Stomach (tissue), 8 donors: ENCODE measurements at regions not wholly inside any gene's neighbourhood (a gene's known extent, or its start where the extent isn't known, plus 50 kb on each side); places are given as distances from the start of the nearest gene placed in this dataset.
"Not testable (repeated sequence)": the region's sequence is repeated elsewhere in the genome, so short reads cannot be mapped to it uniquely, and the experiment has no call there.

ENCODE experiments used
- DNase-seq, 2 donors: peaks; one replicate each; pipeline versions ENCODE4 v3.0.0 to v3.0.0-alpha.2; 2013 to 2019
- H3K27ac ChIP-seq, 5 donors: fragments of 200-600 bp in 4 of 5; sonication (generic) in 4 of 5; one replicate each; pipeline ENCODE4 v1.5.1; 2013 to 2019; ENCODE audit warnings: mild to moderate bottlenecking in 1 of 5, moderate library complexity in 1 of 5
- H3K27me3 ChIP-seq, 3 donors: fragments of 200-600 bp; sonication (generic); one replicate each; pipeline ENCODE4 v1.5.1; 2017 to 2019; ENCODE audit warnings: mixed run types in 1 of 3
- H3K36me3 ChIP-seq, 4 donors: fragments of 200-600 bp; sonication (generic); 1 replicate in 3 of 4; 2 replicates in 1 of 4; pipeline ENCODE4 v1.5.1; 2016 to 2019
- H3K4me1 ChIP-seq, 4 donors: fragments of 200-600 bp; sonication (generic); one replicate each; pipeline ENCODE4 v1.5.1; 2016 to 2019
- H3K4me3 ChIP-seq, 4 donors: fragments of 200-600 bp; sonication (generic) in 3 of 4; one replicate each; pipeline ENCODE4 v1.5.1; 2016 to 2019; ENCODE audit warnings: mild to moderate bottlenecking in 1 of 4
- H3K9me3 ChIP-seq, 4 donors: fragments of 200-600 bp; sonication (generic); one replicate each; pipeline ENCODE4 v1.5.1; 2016 to 2019
- EP300 ChIP-seq: sonication (generic); formaldehyde crosslinking; IDR thresholded peaks from one replicate; pipeline ENCODE4 v1.6.1; 2017; ENCODE audit warnings: antibody characterized with exemption
- POLR2A ChIP-seq, 4 donors: fragments of 450-650 bp; IDR thresholded peaks; one replicate each; pipeline ENCODE4 v1.6.1; 2016; ENCODE audit warnings: antibody characterized with exemption in 4 of 4, control low read depth in 2 of 4, mild to moderate bottlenecking in 1 of 4, moderate library complexity in 1 of 4
- POLR2AphosphoS5 ChIP-seq, 3 donors: sonication (generic); formaldehyde crosslinking; IDR thresholded peaks; one replicate each; pipeline ENCODE4 v1.6.1; 2016; ENCODE audit warnings: antibody characterized with exemption in 3 of 3
- WGBS, 5 donors: extraction: QIAGEN DNeasy Blood & Tissue Kit in 3 of 5; methylation state at CpG; one replicate each; pipeline versions ENCODE4 v1.1.5 to v1.1.7; 2013 to 2018; 5-methylcytosine and 5-hydroxymethylcytosine counted together
- intact Hi-C: fragments of 100-400 bp; cut with DNase I; formaldehyde crosslinking; loops from one replicate; pipeline ENCODE4 v1.15.1; 2023; ENCODE audit warnings: low total_unique reads
- TF ChIP-seq, protein P1 (sequence below), 7 experiments: fragments of 450-650 bp in 4 of 7; fragments of 200-600 bp in 3 of 7; sonication (generic) in 3 of 7; IDR thresholded peaks; one replicate each; pipeline ENCODE4 v1.5.1; 2016 to 2019; ENCODE audit warnings: antibody characterized with exemption in 7 of 7, control low read depth in 2 of 7, mild to moderate bottlenecking in 1 of 7
- donor health status: healthy with polysubstance abuse.
- donor health status: Bipolar disorder and iron deficiency.
- donor health status: healthy.

DNA sequence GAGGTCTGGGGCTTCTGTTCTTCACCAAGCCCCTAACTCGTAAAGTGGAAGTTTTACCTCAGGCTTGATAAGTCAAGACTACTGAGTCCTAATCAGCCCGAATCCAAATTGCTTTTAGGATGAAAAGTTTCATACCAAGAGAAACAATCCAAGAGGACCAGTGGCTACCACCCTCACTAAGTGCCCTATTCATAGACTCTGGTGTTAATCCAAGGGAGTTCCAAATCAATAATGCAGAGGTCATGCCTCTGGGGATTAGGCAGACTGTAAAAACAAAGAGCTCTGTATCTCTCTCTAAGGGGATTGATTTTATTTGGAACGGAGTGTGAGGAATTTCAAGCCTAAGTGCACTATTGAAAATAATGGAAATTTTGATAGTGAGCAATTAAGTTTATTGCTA lies 76.3 kb upstream of the LMNTD1 start:
- Histone ChIP-seq H3K36me3 (no peaks in the 10 kb centered on the region), H3K27me3 (no peaks in the 10 kb centered on the region), H3K4me1 (no peaks in the 10 kb centered on the region), H3K4me3 (no peak overlapping the region), H3K9me3 (no peaks in the 10 kb centered on the region), H3K27ac (no peak overlapping the region)
- no peak for DNase-seq
- 64 to 76% (median 70%) methylated on average over 3 of the region's 3 CpGs for WGBS, 5 donors
- TF ChIP-seq POLR2AphosphoS5 (IDR thresholded peaks at IDR 0.05), result no peak
- no peak for TF ChIP-seq EP300
- no peak for TF ChIP-seq POLR2A (IDR thresholded peaks at IDR 0.05)
- TF ChIP-seq, protein P1, sequence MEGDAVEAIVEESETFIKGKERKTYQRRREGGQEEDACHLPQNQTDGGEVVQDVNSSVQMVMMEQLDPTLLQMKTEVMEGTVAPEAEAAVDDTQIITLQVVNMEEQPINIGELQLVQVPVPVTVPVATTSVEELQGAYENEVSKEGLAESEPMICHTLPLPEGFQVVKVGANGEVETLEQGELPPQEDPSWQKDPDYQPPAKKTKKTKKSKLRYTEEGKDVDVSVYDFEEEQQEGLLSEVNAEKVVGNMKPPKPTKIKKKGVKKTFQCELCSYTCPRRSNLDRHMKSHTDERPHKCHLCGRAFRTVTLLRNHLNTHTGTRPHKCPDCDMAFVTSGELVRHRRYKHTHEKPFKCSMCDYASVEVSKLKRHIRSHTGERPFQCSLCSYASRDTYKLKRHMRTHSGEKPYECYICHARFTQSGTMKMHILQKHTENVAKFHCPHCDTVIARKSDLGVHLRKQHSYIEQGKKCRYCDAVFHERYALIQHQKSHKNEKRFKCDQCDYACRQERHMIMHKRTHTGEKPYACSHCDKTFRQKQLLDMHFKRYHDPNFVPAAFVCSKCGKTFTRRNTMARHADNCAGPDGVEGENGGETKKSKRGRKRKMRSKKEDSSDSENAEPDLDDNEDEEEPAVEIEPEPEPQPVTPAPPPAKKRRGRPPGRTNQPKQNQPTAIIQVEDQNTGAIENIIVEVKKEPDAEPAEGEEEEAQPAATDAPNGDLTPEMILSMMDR (IDR thresholded peaks at IDR 0.05), result no peak
- intact Hi-C loops, result no loop called here

DNA sequence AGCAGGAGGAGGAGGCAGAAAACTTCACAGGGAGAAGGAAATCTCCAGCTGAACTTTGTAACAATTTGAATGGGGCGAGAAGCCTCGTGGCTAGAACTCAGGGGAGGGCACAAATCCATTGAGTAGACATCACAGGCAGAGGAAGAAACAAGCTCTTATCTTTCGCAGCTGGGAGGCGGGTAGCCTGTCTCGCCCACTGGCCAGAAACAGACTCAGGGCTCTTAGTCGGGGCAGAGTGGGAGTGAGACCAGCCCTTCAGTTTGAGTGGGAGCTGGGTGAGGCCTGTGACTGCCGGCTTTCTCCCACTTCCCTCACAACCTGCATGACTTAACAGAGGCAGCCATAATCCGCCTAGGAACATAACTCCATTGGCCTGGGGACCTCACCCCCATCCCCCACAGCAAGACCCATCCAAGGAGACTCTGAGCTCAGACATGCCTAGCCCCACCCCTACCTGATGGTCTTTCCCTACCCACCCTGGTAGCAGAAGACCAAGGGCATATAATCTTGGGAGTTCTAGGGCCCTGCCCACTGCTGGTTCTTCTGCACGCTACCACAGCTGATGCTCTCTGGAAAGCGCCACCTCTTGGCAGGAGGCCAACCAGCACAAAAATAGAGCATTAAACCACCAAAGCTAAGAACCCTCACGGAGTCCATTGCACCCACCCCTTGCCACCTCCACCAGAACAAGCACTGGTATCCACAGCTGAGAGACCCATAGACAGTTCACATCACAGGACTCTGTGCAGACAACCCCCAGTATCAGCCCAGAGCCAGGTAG lies 77.8 kb upstream of the LMNTD1 start:
- H3K9me3 ChIP-seq, H3K27me3 ChIP-seq, H3K4me3 ChIP-seq, H3K36me3 ChIP-seq, intact Hi-C loops, DNase-seq, H3K27ac ChIP-seq, H3K4me1 ChIP-seq: not testable (repeated sequence)
- WGBS, 5 donors, result 67 to 78% (median 72%) methylated on average over 11 of the region's 11 CpGs

DNA sequence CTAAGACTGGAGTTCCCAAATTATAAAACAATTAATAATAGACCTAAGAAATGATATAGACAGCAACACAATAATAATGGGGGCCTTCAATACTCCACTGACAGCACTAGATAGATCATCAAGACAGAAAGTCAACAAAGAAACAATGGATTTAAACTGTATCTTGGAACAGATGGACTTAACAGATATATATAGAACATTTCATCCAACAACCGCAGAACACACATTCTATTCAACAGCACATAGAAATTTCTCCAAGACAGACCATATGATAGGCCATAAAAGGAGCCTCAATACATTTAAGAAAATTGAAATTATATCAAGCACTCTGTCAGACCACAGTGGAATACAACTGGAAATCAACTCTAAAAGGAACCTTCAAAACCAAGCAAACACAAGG lies 80.1 kb upstream of the LMNTD1 start:
- H3K27me3 ChIP-seq, intact Hi-C loops, H3K4me1 ChIP-seq, H3K9me3 ChIP-seq, H3K4me3 ChIP-seq, H3K27ac ChIP-seq, DNase-seq, H3K36me3 ChIP-seq: not testable (repeated sequence)
- WGBS, 5 donors, result 78 to 97% (median 95%) methylated on average over 1 of the region's 1 CpG

DNA sequence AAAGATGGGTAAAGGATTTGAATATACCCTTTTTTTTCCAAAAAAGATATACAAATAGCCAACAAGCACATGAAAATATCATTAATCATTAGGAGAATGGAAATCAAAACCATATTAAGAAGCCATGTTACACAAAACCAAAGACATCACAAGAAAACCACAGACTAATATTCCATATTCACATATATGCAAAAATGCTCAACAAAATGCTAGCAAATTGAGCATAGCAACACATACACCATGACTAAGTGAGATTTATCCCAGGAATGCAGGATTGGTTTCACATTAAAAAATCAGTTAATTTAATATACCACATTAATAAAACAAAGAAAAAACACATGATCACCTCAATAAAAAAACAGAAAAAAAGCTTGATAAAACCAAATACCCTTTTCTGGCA lies 84.7 kb upstream of the LMNTD1 start:
- H3K4me1 ChIP-seq, result no peaks in the 10 kb centered on the region
- H3K9me3 ChIP-seq, result peaks cover 0 to 5% (median 0%) of the 10 kb centered on the region in 4 donors
- H3K27ac ChIP-seq, result no peak overlapping the region
- no peak for TF ChIP-seq POLR2AphosphoS5 (IDR thresholded peaks at IDR 0.05)
- TF ChIP-seq POLR2A (IDR thresholded peaks at IDR 0.05), result no peak
- H3K27me3 ChIP-seq, result no peaks in the 10 kb centered on the region
- no peaks in the 10 kb centered on the region for H3K36me3 ChIP-seq
- H3K4me3 ChIP-seq, result no peak overlapping the region
- no peak for DNase-seq
- intact Hi-C loops, result no loop called here

DNA sequence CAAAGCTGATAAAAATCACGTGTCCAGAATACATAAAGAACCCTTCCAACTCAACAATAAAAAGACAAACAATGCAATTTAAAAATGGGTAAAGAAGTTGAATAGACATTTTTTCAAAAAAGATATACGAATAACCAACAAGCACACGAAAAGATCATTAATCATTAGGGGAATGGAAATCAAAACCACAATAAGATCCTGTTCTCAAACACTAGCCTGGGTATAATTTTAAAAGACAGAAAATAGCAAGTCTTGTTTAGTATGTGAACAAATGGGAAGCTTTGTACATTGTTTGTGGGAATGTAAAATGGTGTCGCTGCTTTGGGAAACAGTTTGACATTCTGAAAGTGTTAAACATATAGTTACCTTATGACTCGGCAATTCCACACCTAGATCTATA lies 86.3 kb upstream of the LMNTD1 start:
- Histone ChIP-seq H3K27me3 (no peaks in the 10 kb centered on the region), H3K4me3 (no peak overlapping the region), H3K9me3 (peaks cover 0 to 5% (median 0%) of the 10 kb centered on the region in 4 donors), H3K27ac (no peak overlapping the region), H3K36me3 (no peaks in the 10 kb centered on the region), H3K4me1 (no peaks in the 10 kb centered on the region)
- intact Hi-C loops, result no loop called here
- WGBS, 5 donors, result 57 to 73% (median 67%) methylated on average over 5 of the region's 5 CpGs
- TF ChIP-seq EP300 (no peak), POLR2A (IDR thresholded peaks at IDR 0.05) (no peak), POLR2AphosphoS5 (IDR thresholded peaks at IDR 0.05) (no peak)
- TF ChIP-seq, protein P1 (IDR thresholded peaks at IDR 0.05), result no peak
- no peak for DNase-seq

DNA sequence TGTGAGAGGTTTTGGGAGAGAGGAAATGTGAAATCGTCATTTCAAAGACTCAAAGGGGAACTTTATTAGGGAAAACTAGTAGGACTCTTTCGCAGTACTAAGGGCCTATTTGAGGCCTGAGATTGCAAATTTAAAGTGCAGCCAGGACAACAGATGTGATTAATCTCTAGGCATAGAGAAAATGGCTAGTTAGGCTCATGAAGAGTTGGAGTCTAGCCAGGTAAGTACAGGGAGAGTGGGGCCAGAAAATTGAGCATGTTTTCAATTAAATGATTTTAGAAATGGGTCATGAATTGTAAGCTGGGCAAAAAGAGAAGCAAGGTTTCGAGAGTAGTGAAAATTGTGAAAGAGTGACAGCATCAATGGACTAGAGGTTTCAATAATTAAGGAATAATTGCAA lies 91.9 kb upstream of the LMNTD1 start:
- H3K36me3 ChIP-seq, result no peaks in the 10 kb centered on the region
- H3K27ac ChIP-seq, result no peak overlapping the region
- TF ChIP-seq, protein P1 (IDR thresholded peaks at IDR 0.05), result no peak
- TF ChIP-seq POLR2A (IDR thresholded peaks at IDR 0.05) (no peak), EP300 (no peak), POLR2AphosphoS5 (IDR thresholded peaks at IDR 0.05) (no peak)
- H3K4me3 ChIP-seq, result no peak overlapping the region
- no peaks in the 10 kb centered on the region for H3K27me3 ChIP-seq
- no peaks in the 10 kb centered on the region for H3K4me1 ChIP-seq
- H3K9me3 ChIP-seq, result no peaks in the 10 kb centered on the region
- WGBS, 5 donors, result 59 to 84% (median 76%) methylated on average over 3 of the region's 3 CpGs
- peak in 1 of 2 donors; percentile 20 for DNase-seq
- intact Hi-C loops, result no loop called here
